Astrocyte (in vitro differentiated cells and primary cell): ENCODE measurements at regions not wholly inside any gene's neighbourhood (a gene's known extent, or its start where the extent isn't known, plus 50 kb on each side); places are given as distances from the start of the nearest gene placed in this dataset.

Experiments used
- DNase-seq: peaks from one replicate; pipeline ENCODE4 v3.0.0-alpha.2; 2010; ENCODE audit warnings: low read depth
- FAIRE-seq: peaks from 2 replicates; lab custom pipeline; 2011; peaks lifted over from hg19 to GRCh38; lab: Jason Lieb, UNC
- H2AFZ ChIP-seq: 2 replicates; pipeline ENCODE4 v1.6.0; 2012; ENCODE audit warnings: low read depth, low read length, inconsistent platforms
- H3K27ac ChIP-seq: 2 replicates; pipeline ENCODE4 v1.5.1; 2011; ENCODE audit warnings: low read depth, low read length, inconsistent platforms
- H3K27me3 ChIP-seq: 2 replicates; pipeline ENCODE4 v1.6.0; 2011; ENCODE audit warnings: low read length, inconsistent platforms; ENCODE audit not compliant: insufficient read depth
- H3K36me3 ChIP-seq: 2 replicates; pipeline ENCODE4 v1.5.1; 2011; ENCODE audit warnings: low read length, inconsistent platforms; ENCODE audit not compliant: insufficient read depth
- H3K4me1 ChIP-seq: 2 replicates; pipeline ENCODE4 v1.5.1; 2011; ENCODE audit warnings: low read length, inconsistent platforms; ENCODE audit not compliant: insufficient read depth
- H3K4me2 ChIP-seq: 2 replicates; pipeline ENCODE4 v1.6.0; 2012; ENCODE audit warnings: low read length, inconsistent platforms
- H3K4me3 ChIP-seq: 2 replicates; pipeline ENCODE4 v1.5.1; 2011; ENCODE audit warnings: low read depth, mild to moderate bottlenecking, low read length, inconsistent platforms; ENCODE audit not compliant: insufficient read depth
- H3K79me2 ChIP-seq: 2 replicates; pipeline ENCODE4 v1.6.0; 2012; ENCODE audit warnings: mild to moderate bottlenecking, low read length, inconsistent platforms; ENCODE audit not compliant: insufficient read depth
- H3K9ac ChIP-seq: 2 replicates; pipeline ENCODE4 v1.6.0; 2012; ENCODE audit warnings: mild to moderate bottlenecking, low read length, inconsistent platforms
- H3K9me3 ChIP-seq: 2 replicates; pipeline ENCODE4 v1.5.1; 2012; ENCODE audit warnings: low read depth, mild to moderate bottlenecking, low read length, inconsistent platforms; ENCODE audit not compliant: insufficient read depth
- H4K20me1 ChIP-seq: 2 replicates; pipeline ENCODE4 v1.6.0; 2012; ENCODE audit warnings: low read length, inconsistent platforms; ENCODE audit not compliant: insufficient read depth
- H3K27ac Mint-ChIP-seq: one replicate; pipeline ENCODE4 v1.8.0; 2021; ENCODE audit warnings: mild to moderate bottlenecking, mixed read lengths; ENCODE audit not compliant: unreplicated experiment
- H3K27me3 Mint-ChIP-seq: one replicate; pipeline ENCODE4 v1.8.0; 2021; ENCODE audit warnings: low read depth, mixed read lengths; ENCODE audit not compliant: unreplicated experiment
- H3K36me3 Mint-ChIP-seq: one replicate; pipeline ENCODE4 v1.8.0; 2021; ENCODE audit warnings: low read depth, mixed read lengths; ENCODE audit not compliant: unreplicated experiment
- H3K4me1 Mint-ChIP-seq: one replicate; pipeline ENCODE4 v1.8.0; 2021; ENCODE audit warnings: low read depth, mixed read lengths; ENCODE audit not compliant: unreplicated experiment
- H3K4me3 Mint-ChIP-seq: one replicate; pipeline ENCODE4 v1.8.0; 2021; ENCODE audit warnings: mild to moderate bottlenecking, moderate library complexity, mixed read lengths; ENCODE audit not compliant: unreplicated experiment
- H3K9me3 Mint-ChIP-seq: one replicate; pipeline ENCODE4 v1.8.0; 2021; ENCODE audit warnings: mild to moderate bottlenecking, mixed read lengths; ENCODE audit not compliant: unreplicated experiment
- EZH2 ChIP-seq: IDR thresholded peaks from 2 replicates; pipeline ENCODE4 v1.6.1; 2012; ENCODE audit warnings: mild to moderate bottlenecking, low read length, inconsistent platforms; ENCODE audit not compliant: insufficient read depth
- TF ChIP-seq, protein P1 (sequence below): IDR thresholded peaks from 2 replicates; pipeline ENCODE4 v1.5.1; 2011; ENCODE audit warnings: low read depth, mild to moderate bottlenecking, inconsistent platforms, low read length, moderate library complexity; ENCODE audit not compliant: insufficient read depth

DNA sequence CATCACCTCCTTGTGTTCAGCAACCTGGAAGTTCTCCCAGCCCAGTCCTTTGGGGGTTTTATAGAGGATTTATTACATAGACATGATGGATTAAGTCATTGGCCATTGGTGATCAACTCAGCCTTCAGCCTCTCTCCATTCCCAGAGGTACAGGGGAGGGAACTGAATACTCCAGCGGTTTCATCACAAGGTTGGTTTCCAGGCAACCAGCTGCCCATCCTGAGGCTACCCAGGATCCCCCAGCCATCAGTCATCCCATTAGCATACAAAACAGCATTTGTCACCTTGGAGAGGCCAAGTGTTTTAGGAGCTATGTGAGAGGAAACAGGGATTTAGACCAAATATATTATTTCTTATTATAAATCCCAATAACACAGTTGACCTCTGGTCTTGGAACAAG lies 584.8 kb upstream of the NRP1 start:
- no peak for FAIRE-seq
- TF ChIP-seq EZH2, result no peak
- TF ChIP-seq, protein P1, sequence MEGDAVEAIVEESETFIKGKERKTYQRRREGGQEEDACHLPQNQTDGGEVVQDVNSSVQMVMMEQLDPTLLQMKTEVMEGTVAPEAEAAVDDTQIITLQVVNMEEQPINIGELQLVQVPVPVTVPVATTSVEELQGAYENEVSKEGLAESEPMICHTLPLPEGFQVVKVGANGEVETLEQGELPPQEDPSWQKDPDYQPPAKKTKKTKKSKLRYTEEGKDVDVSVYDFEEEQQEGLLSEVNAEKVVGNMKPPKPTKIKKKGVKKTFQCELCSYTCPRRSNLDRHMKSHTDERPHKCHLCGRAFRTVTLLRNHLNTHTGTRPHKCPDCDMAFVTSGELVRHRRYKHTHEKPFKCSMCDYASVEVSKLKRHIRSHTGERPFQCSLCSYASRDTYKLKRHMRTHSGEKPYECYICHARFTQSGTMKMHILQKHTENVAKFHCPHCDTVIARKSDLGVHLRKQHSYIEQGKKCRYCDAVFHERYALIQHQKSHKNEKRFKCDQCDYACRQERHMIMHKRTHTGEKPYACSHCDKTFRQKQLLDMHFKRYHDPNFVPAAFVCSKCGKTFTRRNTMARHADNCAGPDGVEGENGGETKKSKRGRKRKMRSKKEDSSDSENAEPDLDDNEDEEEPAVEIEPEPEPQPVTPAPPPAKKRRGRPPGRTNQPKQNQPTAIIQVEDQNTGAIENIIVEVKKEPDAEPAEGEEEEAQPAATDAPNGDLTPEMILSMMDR, result no peak
- no peak overlapping the region for H3K27ac Mint-ChIP-seq

DNA sequence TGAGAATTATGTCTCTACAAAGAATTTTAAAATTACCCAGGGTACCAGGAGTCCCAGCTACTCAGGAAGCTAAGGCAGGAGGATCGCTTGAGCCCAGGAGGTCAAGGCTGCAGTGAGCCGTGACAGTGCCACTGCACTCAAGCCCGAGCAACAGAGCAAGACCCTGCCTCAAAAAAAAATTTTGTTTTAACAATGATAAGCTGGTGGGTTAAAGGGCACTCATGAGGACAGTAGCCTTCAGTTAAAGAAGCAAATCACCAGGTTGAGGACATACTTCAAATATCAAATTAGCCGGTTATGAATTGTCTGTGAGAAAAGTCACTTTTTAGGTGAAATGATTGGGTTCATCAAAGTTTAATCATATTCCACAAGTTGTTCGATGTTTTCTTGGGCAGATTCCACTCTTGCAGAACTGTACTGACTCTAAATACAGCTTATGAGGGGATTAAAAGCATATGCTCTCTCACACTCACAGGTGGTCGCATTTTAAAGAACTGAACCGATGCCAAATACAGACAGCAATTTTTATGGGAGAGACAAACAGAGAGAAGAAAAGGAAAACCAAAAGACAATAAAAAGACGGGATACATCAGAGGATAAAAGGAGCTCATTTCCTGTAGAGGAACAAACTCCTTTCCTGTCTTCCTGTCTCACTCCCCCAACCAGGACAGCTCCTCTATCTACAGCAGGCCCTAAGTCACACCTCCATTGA lies 582.8 kb upstream of the NRP1 start:
- Mint-ChIP-seq H3K36me3 (no peaks in the 10 kb centered on the region), H3K4me3 (no peak overlapping the region), H3K4me1 (no peaks in the 10 kb centered on the region), H3K27me3 (peaks cover 4% of the 10 kb centered on the region), H3K9me3 (peaks cover 7% of the 10 kb centered on the region), H3K27ac (no peak overlapping the region)
- H2AFZ ChIP-seq, result no peak overlapping the region
- FAIRE-seq, result no peak
- no peak overlapping the region for H3K27ac ChIP-seq
- no peaks in the 10 kb centered on the region for H3K27me3 ChIP-seq
- H3K9me3 ChIP-seq, result no peaks in the 10 kb centered on the region
- H3K4me1 ChIP-seq, result no peaks in the 10 kb centered on the region
- no peak overlapping the region for H3K4me3 ChIP-seq
- no peak overlapping the region for H3K9ac ChIP-seq
- TF ChIP-seq EZH2, result no peak
- TF ChIP-seq, protein P1, result no peak
- H3K4me2 ChIP-seq, result no peak overlapping the region
- DNase-seq, result no peak
- H3K79me2 ChIP-seq, result no peaks in the 10 kb centered on the region
- H3K36me3 ChIP-seq, result no peaks in the 10 kb centered on the region
- H4K20me1 ChIP-seq, result no peaks in the 10 kb centered on the region

More for the DNA sequence above, 584.8 kb upstream of the NRP1 start:
- H3K4me2 ChIP-seq, result no peak overlapping the region
- no peak overlapping the region for H3K27ac ChIP-seq
- H3K36me3 ChIP-seq, result no peaks in the 10 kb centered on the region
- Mint-ChIP-seq H3K9me3 (peaks cover 9% of the 10 kb centered on the region), H3K4me1 (no peaks in the 10 kb centered on the region), H3K36me3 (no peaks in the 10 kb centered on the region), H3K27me3 (peaks cover 4% of the 10 kb centered on the region), H3K4me3 (no peak overlapping the region)
- no peak overlapping the region for H3K4me3 ChIP-seq
- no peaks in the 10 kb centered on the region for H3K9me3 ChIP-seq
- H3K27me3 ChIP-seq, result no peaks in the 10 kb centered on the region
- no peak overlapping the region for H2AFZ ChIP-seq
- no peaks in the 10 kb centered on the region for H3K4me1 ChIP-seq
- DNase-seq, result no peak
- H4K20me1 ChIP-seq, result no peaks in the 10 kb centered on the region
- no peak overlapping the region for H3K9ac ChIP-seq
- H3K79me2 ChIP-seq, result no peaks in the 10 kb centered on the region

DNA sequence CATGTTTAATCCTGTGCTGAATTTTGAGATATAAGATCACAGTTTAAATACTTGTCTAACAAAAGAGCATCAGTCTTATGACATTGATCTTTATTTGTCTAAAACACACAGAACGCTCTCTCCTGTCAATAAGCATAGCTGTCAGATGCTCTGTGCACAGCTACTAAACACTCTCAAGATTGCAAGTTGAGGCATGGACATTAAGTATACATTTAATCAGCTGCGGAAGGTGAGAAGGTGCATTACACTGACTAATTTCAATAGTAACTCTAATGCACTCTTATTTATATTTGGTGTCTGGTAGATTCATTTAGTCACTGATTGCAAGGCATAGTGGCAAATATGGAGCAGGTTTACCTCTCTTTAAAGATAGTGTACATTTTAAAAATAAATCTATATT lies 580.3 kb upstream of the NRP1 start:
- Mint-ChIP-seq H3K36me3 (no peaks in the 10 kb centered on the region), H3K9me3 (peaks cover 10% of the 10 kb centered on the region), H3K27ac (no peak overlapping the region), H3K4me3 (no peak overlapping the region), H3K4me1 (no peaks in the 10 kb centered on the region), H3K27me3 (peaks cover 4% of the 10 kb centered on the region)
- Histone ChIP-seq H3K4me2 (no peak overlapping the region), H2AFZ (no peak overlapping the region), H3K9ac (no peak overlapping the region), H4K20me1 (no peaks in the 10 kb centered on the region), H3K9me3 (no peaks in the 10 kb centered on the region), H3K4me3 (no peak overlapping the region), H3K79me2 (no peaks in the 10 kb centered on the region), H3K36me3 (no peaks in the 10 kb centered on the region), H3K27me3 (no peaks in the 10 kb centered on the region), H3K4me1 (no peaks in the 10 kb centered on the region), H3K27ac (no peak overlapping the region)
- no peak for FAIRE-seq
- TF ChIP-seq EZH2, result no peak
- TF ChIP-seq, protein P1, result no peak
- no peak for DNase-seq
